Activated CD8-positive, alpha-beta T cell treated with anti-CD3 and anti-CD28 coated beads for 36 hours (primary cell): ENCODE measurements at regions not wholly inside any gene's neighbourhood (a gene's known extent, or its start where the extent isn't known, plus 50 kb on each side); places are given as distances from the start of the nearest gene placed in this dataset.
"Not testable (repeated sequence)": the region's sequence is repeated elsewhere in the genome, so short reads cannot be mapped to it uniquely, and the experiment has no call there.

ENCODE experiments used
- ATAC-seq: fragments of 200-7000 bp; cut with Tn5 transposase; one replicate; pipeline ENCODE4 v1.10.0; 2021; ENCODE audit warnings: mild to moderate bottlenecking, moderate library complexity
- CTCF ChIA-PET: fragments of 350-600 bp; sonication (Branson Sonifier 250); formaldehyde crosslinking; loops from one replicate; lab custom pipeline; 2021; ENCODE audit warnings: antibody characterized with exemption; lab: Charles Lee
- POLR2A ChIA-PET: fragments of 350-600 bp; sonication (Branson Sonifier 250); formaldehyde crosslinking; loops from one replicate; lab custom pipeline; 2021; ENCODE audit warnings: antibody characterized with exemption; lab: Charles Lee
- DNase-seq: peaks from one replicate; pipeline ENCODE4 v3.0.0-alpha.2; 2020
- H3K27ac Mint-ChIP-seq: one replicate; pipeline ENCODE4 v1.8.0; 2021; ENCODE audit warnings: mild to moderate bottlenecking, mixed read lengths
- H3K27me3 Mint-ChIP-seq: one replicate; pipeline ENCODE4 v1.8.0; 2021; ENCODE audit warnings: mixed read lengths
- H3K36me3 Mint-ChIP-seq: one replicate; pipeline ENCODE4 v1.8.0; 2021; ENCODE audit warnings: low read depth, mixed read lengths
- H3K4me1 Mint-ChIP-seq: one replicate; pipeline ENCODE4 v1.8.0; 2021; ENCODE audit warnings: low read depth, mixed read lengths
- H3K4me3 Mint-ChIP-seq: one replicate; pipeline ENCODE4 v1.8.0; 2021; ENCODE audit warnings: mild to moderate bottlenecking, moderate library complexity, mixed read lengths
- H3K9me3 Mint-ChIP-seq: one replicate; pipeline ENCODE4 v1.8.0; 2021; ENCODE audit warnings: mixed read lengths
- intact Hi-C: fragments of 100-400 bp; cut with micrococcal nuclease; formaldehyde crosslinking; loops from one replicate; pipeline ENCODE4 v1.10.0; 2022
- TF ChIP-seq, protein P1 (sequence below): fragments of 200-600 bp; IDR thresholded peaks from one replicate; pipeline ENCODE4 v1.8.0; 2022; ENCODE audit warnings: antibody characterized with exemption, mild to moderate bottlenecking

DNA sequence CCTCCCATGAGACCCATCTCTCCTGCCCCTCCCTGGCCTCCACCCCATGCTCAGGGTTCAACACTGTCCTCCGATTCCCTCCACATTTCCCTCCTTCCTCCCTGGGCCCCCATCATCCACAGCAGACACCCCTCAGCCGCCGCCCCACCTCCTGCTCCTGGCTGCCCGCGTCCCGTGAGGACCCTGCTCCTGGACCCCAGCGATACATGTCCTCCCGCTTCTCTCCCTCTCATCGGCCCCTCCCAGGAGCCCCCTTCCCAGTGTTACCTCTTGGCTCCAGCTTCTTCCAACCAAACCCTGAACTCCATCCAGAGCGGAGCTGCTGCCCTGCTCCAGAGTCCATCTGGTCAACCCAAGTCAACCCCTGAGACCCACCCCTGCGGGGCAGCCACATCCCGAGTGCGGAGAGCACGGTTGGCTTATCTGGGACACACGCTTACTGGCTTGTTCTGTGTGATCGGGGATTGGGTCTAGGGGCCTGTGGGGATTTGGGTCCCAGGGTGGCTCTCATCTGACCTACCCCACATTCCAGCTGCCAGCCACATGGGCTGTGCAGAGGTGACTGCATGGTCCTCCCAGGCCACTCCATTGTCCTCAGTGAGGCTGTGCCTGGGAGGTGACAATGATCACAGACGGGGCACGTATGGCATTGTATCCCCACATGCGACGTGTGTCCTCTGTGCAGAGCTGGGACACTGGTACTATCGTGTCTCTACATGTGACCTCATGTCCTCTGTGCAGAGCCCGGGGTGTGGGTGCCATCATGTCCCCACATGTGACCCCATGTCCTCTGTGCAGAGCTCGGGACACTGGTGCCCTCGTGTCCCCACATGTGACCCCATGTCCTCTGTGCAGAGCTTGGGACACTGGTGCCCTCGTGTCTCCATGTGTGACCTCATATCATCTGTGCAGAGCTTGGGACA, 333.6 kb downstream of the ADGRD1 start:
- Mint-ChIP-seq H3K4me1 (no peaks in the 10 kb centered on the region), H3K36me3 (no peaks in the 10 kb centered on the region), H3K9me3 (peaks cover 1% of the 10 kb centered on the region), H3K27ac (no peak overlapping the region), H3K4me3 (no peak overlapping the region), H3K27me3 (no peaks in the 10 kb centered on the region)
- ChIA-PET POLR2A (interaction anchor here (0.6 kb wide), 1 partner anchor 23 kb away, joined by 4 read pairs; no protein-coding TSS in a partner anchor), CTCF (no interaction called here)
- intact Hi-C loops = no loop called here
- TF ChIP-seq, protein P1, sequence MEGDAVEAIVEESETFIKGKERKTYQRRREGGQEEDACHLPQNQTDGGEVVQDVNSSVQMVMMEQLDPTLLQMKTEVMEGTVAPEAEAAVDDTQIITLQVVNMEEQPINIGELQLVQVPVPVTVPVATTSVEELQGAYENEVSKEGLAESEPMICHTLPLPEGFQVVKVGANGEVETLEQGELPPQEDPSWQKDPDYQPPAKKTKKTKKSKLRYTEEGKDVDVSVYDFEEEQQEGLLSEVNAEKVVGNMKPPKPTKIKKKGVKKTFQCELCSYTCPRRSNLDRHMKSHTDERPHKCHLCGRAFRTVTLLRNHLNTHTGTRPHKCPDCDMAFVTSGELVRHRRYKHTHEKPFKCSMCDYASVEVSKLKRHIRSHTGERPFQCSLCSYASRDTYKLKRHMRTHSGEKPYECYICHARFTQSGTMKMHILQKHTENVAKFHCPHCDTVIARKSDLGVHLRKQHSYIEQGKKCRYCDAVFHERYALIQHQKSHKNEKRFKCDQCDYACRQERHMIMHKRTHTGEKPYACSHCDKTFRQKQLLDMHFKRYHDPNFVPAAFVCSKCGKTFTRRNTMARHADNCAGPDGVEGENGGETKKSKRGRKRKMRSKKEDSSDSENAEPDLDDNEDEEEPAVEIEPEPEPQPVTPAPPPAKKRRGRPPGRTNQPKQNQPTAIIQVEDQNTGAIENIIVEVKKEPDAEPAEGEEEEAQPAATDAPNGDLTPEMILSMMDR = no peak
- DNase-seq (no peak), ATAC-seq (no peak)

DNA sequence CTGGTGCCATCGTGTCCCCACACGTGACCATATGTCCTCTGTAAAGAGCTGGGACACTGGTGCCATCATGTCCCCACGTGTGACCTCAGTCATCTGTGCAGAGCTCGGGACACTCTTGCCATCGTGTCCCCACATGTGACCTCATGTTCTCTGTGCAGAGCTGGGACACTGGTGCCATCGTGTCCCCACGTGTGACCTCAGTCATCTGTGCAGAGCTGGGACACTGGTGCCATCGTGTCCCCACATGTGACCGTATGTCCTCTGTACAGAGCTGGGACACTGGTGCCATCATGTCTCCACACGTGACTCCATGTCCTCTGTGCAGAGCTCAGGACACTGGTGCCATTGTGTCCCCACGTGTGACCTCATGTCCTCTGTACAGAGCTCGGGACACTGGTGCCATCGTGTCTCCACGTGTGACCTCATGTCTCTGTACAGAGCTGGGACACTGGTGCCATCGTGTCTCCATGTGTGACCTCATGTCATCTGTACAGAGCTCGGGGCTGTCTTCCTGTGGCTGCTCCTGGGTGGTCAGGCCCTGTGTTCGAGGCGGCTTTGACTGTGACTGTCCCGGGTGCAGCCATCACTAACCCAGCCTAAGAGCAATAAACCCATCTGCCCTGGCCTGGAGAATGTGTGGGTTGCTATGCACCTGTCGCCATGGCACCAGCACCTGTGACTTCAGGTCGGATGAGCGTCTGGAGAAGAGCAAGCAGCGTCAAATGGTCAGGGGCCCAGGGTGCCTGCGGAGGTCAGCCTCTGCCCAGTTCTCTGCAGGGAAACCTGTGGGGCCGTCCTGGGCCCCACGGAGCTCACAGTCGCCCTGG, 334.4 kb downstream of the ADGRD1 start:
- DNase-seq = no peak
- intact Hi-C loops = no loop called here
- TF ChIP-seq, protein P1 = no peak
- no peak overlapping the region for H3K27ac Mint-ChIP-seq
- peaks cover 1% of the 10 kb centered on the region for H3K9me3 Mint-ChIP-seq
- no peaks in the 10 kb centered on the region for H3K4me1 Mint-ChIP-seq
- H3K36me3 Mint-ChIP-seq = no peaks in the 10 kb centered on the region
- ChIA-PET CTCF (no interaction called here), POLR2A (interaction anchor here (0.6 kb wide), 1 partner anchor 22 kb away, joined by 4 read pairs; no protein-coding TSS in a partner anchor)
- H3K27me3 Mint-ChIP-seq = no peaks in the 10 kb centered on the region
- no peak for ATAC-seq
- H3K4me3 Mint-ChIP-seq = no peak overlapping the region

DNA sequence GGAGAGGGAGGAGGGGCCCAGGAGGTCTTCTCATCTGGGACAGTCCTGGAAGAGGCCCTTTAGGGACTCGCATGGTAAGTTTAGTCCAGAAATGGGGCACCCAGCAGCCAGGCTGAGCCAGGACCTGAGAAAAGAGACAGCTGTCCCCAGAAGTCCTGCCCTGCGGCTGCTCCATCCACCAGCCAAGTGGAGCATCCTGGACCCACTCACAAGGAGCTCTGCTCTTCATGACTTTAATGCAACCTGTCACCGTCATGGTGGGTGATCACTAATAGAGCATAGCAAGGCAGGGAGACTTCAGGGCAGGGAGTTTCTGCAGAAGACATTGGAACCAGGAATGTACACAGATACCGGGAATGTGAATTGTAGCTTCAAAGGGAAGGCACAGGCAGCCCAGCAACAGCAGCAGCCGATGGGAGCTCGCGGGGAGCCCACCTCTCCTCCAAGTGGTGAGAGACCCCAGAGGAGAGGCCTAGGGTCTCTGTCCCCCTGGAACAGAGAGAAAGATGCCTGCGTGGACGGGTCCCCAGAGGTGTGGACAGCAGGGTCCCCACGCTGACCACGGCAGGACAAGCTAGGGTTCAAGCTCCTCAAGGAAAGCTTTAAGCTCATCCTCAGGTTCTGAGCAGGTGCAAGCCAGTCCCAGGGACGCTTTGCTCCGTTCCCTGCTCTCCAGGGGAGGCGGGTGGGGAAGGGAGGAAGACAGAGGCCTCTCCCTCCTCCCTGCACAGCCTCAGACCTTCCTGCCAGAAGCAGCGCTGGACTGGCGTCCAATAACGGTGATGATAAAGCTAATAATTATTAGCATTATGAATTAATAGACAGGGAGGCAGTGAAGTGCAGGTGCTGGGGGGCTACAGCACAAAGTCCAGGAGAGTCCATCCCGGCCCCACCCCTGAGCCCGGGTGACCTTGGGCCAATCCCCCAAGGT, 335.3 kb downstream of the ADGRD1 start:
- POLR2A ChIA-PET, H3K36me3 Mint-ChIP-seq, H3K27me3 Mint-ChIP-seq, intact Hi-C loops, H3K27ac Mint-ChIP-seq, H3K9me3 Mint-ChIP-seq, H3K4me3 Mint-ChIP-seq, H3K4me1 Mint-ChIP-seq, DNase-seq, ATAC-seq: not testable (repeated sequence)
- CTCF ChIA-PET = interaction anchor here (0.5 kb wide), 1 partner anchor 172 kb away, joined by 3 read pairs; no protein-coding TSS in a partner anchor

DNA sequence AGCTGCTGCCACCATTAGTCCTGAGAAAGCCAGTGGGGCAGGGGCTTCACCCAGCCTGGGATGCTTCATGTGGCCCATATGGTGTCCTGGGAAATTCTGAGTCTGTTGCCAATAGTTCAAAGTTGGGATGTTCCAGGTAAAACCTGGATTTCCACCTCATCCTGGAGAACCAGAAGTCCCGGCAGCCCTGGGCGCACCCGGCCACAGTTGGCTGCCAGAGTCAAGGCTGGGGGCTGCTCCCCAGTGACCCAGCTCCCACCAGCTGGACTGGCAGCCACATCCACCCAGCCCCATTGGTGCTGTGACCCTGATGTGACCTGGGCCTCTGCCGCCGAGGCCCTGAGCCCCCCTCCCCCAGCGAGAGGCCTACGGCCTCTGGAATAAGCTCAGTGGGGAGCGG, 336.1 kb downstream of the ADGRD1 start:
- H3K4me3 Mint-ChIP-seq, H3K4me1 Mint-ChIP-seq, H3K36me3 Mint-ChIP-seq, POLR2A ChIA-PET, DNase-seq, H3K27me3 Mint-ChIP-seq, H3K27ac Mint-ChIP-seq, ATAC-seq, intact Hi-C loops, H3K9me3 Mint-ChIP-seq: not testable (repeated sequence)
- CTCF ChIA-PET = interaction anchor here (0.5 kb wide), 1 partner anchor 173 kb away, joined by 3 read pairs; no protein-coding TSS in a partner anchor

DNA sequence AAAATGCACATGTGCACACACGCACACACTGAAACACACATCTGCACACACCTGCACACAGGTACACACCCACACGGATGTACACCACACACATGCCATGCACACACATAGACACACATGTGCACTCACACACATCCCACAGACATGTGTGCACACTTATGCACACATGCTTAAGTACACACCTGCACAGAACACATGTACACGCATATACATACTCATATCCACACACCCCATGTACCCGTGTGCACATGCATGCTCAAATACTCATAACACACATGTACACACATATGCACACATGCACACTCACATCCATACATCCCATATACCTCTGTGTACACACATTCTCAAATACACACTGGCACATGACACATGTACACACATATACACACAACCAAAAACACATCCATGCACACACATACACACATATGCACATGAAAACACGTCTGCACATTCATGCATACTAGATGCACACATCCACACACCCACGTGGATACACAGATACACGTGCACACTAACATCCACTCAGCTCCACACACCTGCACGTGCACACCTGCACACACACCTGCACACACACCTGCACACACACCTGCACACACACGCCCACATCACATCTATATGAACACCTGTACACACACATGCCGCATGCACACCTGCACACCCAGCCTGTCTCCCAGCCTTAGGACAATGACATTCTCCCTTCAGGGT, 336.7 kb downstream of the ADGRD1 start:
- POLR2A ChIA-PET = no interaction called here
- H3K9me3 Mint-ChIP-seq = peaks cover 1% of the 10 kb centered on the region

DNA sequence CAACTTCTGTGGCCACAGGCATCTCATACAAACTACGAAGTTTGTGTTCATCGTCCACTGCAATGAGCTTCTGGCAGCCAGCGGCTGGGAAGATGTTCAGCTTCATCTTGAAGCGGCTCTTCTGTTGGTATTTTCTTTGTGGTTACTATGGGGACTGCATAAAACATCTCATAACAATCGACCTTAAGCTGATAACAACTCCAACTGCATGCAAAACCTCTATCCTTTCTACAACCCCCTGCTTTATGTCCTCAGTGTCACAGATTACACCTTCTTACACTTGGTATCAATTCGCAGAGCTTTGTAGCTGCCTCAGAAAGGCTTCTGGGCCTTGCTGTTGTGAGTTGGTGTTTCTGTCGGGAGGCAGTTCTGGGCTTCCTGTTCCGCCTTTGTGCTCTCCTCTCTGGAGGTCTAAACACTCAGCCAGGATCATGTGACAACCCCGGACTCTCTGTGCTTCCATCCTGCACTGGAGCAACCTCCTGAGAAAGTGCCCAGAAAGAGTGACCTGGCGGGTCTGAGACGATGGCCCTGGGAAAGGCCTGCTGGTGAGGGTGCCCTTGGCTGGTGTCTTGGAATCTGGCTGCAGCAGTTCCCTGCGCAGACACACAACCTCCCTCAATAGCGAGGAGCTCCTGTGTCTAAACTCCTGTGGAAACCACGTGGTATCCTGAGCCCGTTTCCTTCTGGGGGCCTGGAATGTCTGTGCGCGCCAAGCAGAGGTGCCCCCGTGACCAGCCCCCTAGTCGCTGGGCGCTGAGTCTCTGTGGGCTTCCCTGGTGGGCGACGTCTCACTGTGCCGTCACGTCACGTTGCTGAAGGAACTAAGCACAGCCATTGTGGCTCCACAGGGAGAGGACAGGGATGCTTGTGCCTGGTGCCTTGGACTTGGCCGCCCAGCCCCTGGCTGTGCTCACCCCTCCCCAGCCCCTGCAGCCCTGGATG, 339.6 kb downstream of the ADGRD1 start:
- POLR2A ChIA-PET, H3K4me1 Mint-ChIP-seq, intact Hi-C loops, H3K27me3 Mint-ChIP-seq, H3K9me3 Mint-ChIP-seq, ATAC-seq, DNase-seq, CTCF ChIA-PET, H3K36me3 Mint-ChIP-seq, H3K4me3 Mint-ChIP-seq, H3K27ac Mint-ChIP-seq: not testable (repeated sequence)

More for the DNA sequence above, 336.7 kb downstream of the ADGRD1 start:
- ATAC-seq (no peak), DNase-seq (no peak)
- intact Hi-C loops = no loop called here
- Mint-ChIP-seq H3K27me3 (peaks cover 2% of the 10 kb centered on the region), H3K27ac (no peak overlapping the region), H3K4me1 (no peaks in the 10 kb centered on the region), H3K4me3 (no peak overlapping the region), H3K36me3 (no peaks in the 10 kb centered on the region)
- TF ChIP-seq, protein P1 = no peak
- CTCF ChIA-PET = no interaction called here

DNA sequence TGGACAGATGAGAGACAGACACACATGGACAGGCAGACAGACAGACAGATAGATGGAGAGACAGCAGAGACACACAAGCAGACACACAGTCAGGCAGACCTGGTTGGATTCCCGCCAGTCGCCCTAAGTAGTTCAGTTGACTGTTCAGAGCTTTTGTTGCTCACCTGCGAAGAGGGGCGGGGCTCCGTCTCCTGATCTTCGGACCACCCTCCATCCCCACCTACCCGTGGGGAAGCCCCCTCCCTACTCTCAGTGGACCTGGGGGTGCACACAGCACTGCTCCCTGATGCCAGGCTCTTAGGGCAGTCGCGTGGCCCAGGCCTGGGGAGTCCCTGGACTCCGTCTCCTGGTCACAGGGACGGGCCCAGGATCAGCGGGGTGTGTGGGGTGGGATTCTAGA, 341.0 kb downstream of the ADGRD1 start:
- ATAC-seq, H3K4me3 Mint-ChIP-seq, POLR2A ChIA-PET, CTCF ChIA-PET, intact Hi-C loops, DNase-seq, H3K36me3 Mint-ChIP-seq, H3K4me1 Mint-ChIP-seq, H3K27ac Mint-ChIP-seq, H3K9me3 Mint-ChIP-seq, H3K27me3 Mint-ChIP-seq: not testable (repeated sequence)
